Stomach (tissue), 8 donors: ENCODE measurements at regions not wholly inside any gene's neighbourhood (a gene's known extent, or its start where the extent isn't known, plus 50 kb on each side); places are given as distances from the start of the nearest gene placed in this dataset.

ENCODE experiments used
- DNase-seq, 2 donors: peaks; one replicate each; pipeline versions ENCODE4 v3.0.0 to v3.0.0-alpha.2; 2013 to 2019
- H3K27ac ChIP-seq, 5 donors: fragments of 200-600 bp in 4 of 5; sonication (generic) in 4 of 5; one replicate each; pipeline ENCODE4 v1.5.1; 2013 to 2019; ENCODE audit warnings: mild to moderate bottlenecking in 1 of 5, moderate library complexity in 1 of 5
- H3K27me3 ChIP-seq, 3 donors: fragments of 200-600 bp; sonication (generic); one replicate each; pipeline ENCODE4 v1.5.1; 2017 to 2019; ENCODE audit warnings: mixed run types in 1 of 3
- H3K36me3 ChIP-seq, 4 donors: fragments of 200-600 bp; sonication (generic); 1 replicate in 3 of 4; 2 replicates in 1 of 4; pipeline ENCODE4 v1.5.1; 2016 to 2019
- H3K4me1 ChIP-seq, 4 donors: fragments of 200-600 bp; sonication (generic); one replicate each; pipeline ENCODE4 v1.5.1; 2016 to 2019
- H3K4me3 ChIP-seq, 4 donors: fragments of 200-600 bp; sonication (generic) in 3 of 4; one replicate each; pipeline ENCODE4 v1.5.1; 2016 to 2019; ENCODE audit warnings: mild to moderate bottlenecking in 1 of 4
- H3K9me3 ChIP-seq, 4 donors: fragments of 200-600 bp; sonication (generic); one replicate each; pipeline ENCODE4 v1.5.1; 2016 to 2019
- CTCF ChIP-seq, 7 experiments: fragments of 450-650 bp in 4 of 7; fragments of 200-600 bp in 3 of 7; sonication (generic) in 3 of 7; IDR thresholded peaks; one replicate each; pipeline ENCODE4 v1.5.1; 2016 to 2019; ENCODE audit warnings: antibody characterized with exemption in 7 of 7, control low read depth in 2 of 7, mild to moderate bottlenecking in 1 of 7
- EP300 ChIP-seq: sonication (generic); formaldehyde crosslinking; IDR thresholded peaks from one replicate; pipeline ENCODE4 v1.6.1; 2017; ENCODE audit warnings: antibody characterized with exemption
- POLR2A ChIP-seq, 4 donors: fragments of 450-650 bp; IDR thresholded peaks; one replicate each; pipeline ENCODE4 v1.6.1; 2016; ENCODE audit warnings: antibody characterized with exemption in 4 of 4, control low read depth in 2 of 4, mild to moderate bottlenecking in 1 of 4, moderate library complexity in 1 of 4
- POLR2AphosphoS5 ChIP-seq, 3 donors: sonication (generic); formaldehyde crosslinking; IDR thresholded peaks; one replicate each; pipeline ENCODE4 v1.6.1; 2016; ENCODE audit warnings: antibody characterized with exemption in 3 of 3
- WGBS, 5 donors: extraction: QIAGEN DNeasy Blood & Tissue Kit in 3 of 5; methylation state at CpG; one replicate each; pipeline versions ENCODE4 v1.1.5 to v1.1.7; 2013 to 2018; 5-methylcytosine and 5-hydroxymethylcytosine counted together
- intact Hi-C: fragments of 100-400 bp; cut with DNase I; formaldehyde crosslinking; loops from one replicate; pipeline ENCODE4 v1.15.1; 2023; ENCODE audit warnings: low total_unique reads
- donor health status: healthy with polysubstance abuse.
- donor health status: Bipolar disorder and iron deficiency.
- donor health status: healthy.

- Histone ChIP-seq H3K9me3 (no peaks in the 10 kb centered on the region), H3K4me1 (peaks cover 0 to 13% (median 4%) of the 10 kb centered on the region in 4 donors), H3K36me3 (no peaks in the 10 kb centered on the region), H3K27ac (no peak overlapping the region), H3K4me3 (no peak overlapping the region), H3K27me3 (no peaks in the 10 kb centered on the region)
- intact Hi-C loops = no loop called here
- no peak for DNase-seq
- no peak for TF ChIP-seq POLR2AphosphoS5 (IDR thresholded peaks at IDR 0.05)
- no peak for TF ChIP-seq EP300
- TF ChIP-seq POLR2A (IDR thresholded peaks at IDR 0.05) = no peak
- TF ChIP-seq CTCF (IDR thresholded peaks at IDR 0.05) = no peak
- WGBS, 5 donors = 86 to 91% (median 88%) methylated on average over 7 of the region's 7 CpGs
These were observed 110.3 kb upstream of the PALMD start for GRCh38 chr1:99535470-99536164.

- Histone ChIP-seq H3K27ac (no peak overlapping the region), H3K4me1 (peaks cover 0 to 13% (median 4%) of the 10 kb centered on the region in 4 donors), H3K9me3 (no peaks in the 10 kb centered on the region), H3K4me3 (no peak overlapping the region), H3K27me3 (no peaks in the 10 kb centered on the region), H3K36me3 (no peaks in the 10 kb centered on the region)
- WGBS, 5 donors = 25 to 63% (median 40%) methylated on average over 5 of the region's 5 CpGs
- intact Hi-C loops = no loop called here
- no peak for DNase-seq
- no peak for TF ChIP-seq POLR2A (IDR thresholded peaks at IDR 0.05)
- no peak for TF ChIP-seq CTCF (IDR thresholded peaks at IDR 0.05)
- no peak for TF ChIP-seq EP300
- TF ChIP-seq POLR2AphosphoS5 (IDR thresholded peaks at IDR 0.05) = no peak
These were observed 107.9 kb upstream of the PALMD start for GRCh38 chr1:99537886-99538617.

GRCh38 chr1:99538618-99538956, 107.3 kb upstream of the PALMD start:
- H3K4me1 ChIP-seq = peaks cover 0 to 13% (median 4%) of the 10 kb centered on the region in 4 donors
- no peaks in the 10 kb centered on the region for H3K36me3 ChIP-seq
- no peaks in the 10 kb centered on the region for H3K27me3 ChIP-seq
- WGBS, 5 donors = 76 to 91% (median 88%) methylated on average over 2 of the region's 2 CpGs
- H3K4me3 ChIP-seq = no peak overlapping the region
- TF ChIP-seq EP300 (no peak), POLR2A (IDR thresholded peaks at IDR 0.05) (no peak), CTCF (IDR thresholded peaks at IDR 0.05) (no peak), POLR2AphosphoS5 (IDR thresholded peaks at IDR 0.05) (no peak)
- no peaks in the 10 kb centered on the region for H3K9me3 ChIP-seq
- H3K27ac ChIP-seq = no peak overlapping the region
- DNase-seq = no peak
- intact Hi-C loops = no loop called here

GRCh38 chr1:99539131-99539530, 106.8 kb upstream of the PALMD start:
- intact Hi-C loops = no loop called here
- DNase-seq = no peak
- Histone ChIP-seq H3K4me1 (peaks cover 0 to 8% (median 4%) of the 10 kb centered on the region in 4 donors), H3K9me3 (no peaks in the 10 kb centered on the region), H3K27me3 (no peaks in the 10 kb centered on the region), H3K4me3 (no peak overlapping the region), H3K36me3 (no peaks in the 10 kb centered on the region), H3K27ac (no peak overlapping the region)
- TF ChIP-seq CTCF (IDR thresholded peaks at IDR 0.05) = no peak
- no peak for TF ChIP-seq EP300
- TF ChIP-seq POLR2A (IDR thresholded peaks at IDR 0.05) = no peak
- no peak for TF ChIP-seq POLR2AphosphoS5 (IDR thresholded peaks at IDR 0.05)
